HepG2 (cell line): ENCODE measurements at regions not wholly inside any gene's neighbourhood (a gene's known extent, or its start where the extent isn't known, plus 50 kb on each side); places are given as distances from the start of the nearest gene placed in this dataset.

Source experiments
- ATAC-seq: fragments of 200-7000 bp; cut with Tn5 transposase; 3 replicates; pipeline ENCODE4 v1.9.1; 2020; ENCODE audit warnings: mild to moderate bottlenecking, moderate library complexity
- BruUV-seq: library from RNA; stranded (reverse); fragments of 400-500 nt; replicated peaks from 2 replicates; lab custom pipeline; 2021; lab: Mats Ljungman, UMichigan
- CTCF ChIA-PET: fragments of 300-600 bp; formaldehyde crosslinking; extraction: SDS; loops from one replicate; lab custom pipeline; 2021; ENCODE audit warnings: low total read pairs, inconsistent platforms, low intra/inter-chr PET ratio; lab: Yijun Ruan, JAX
- POLR2A ChIA-PET: fragments of 350-600 bp; sonication (Branson Sonifier 250); formaldehyde crosslinking; loops from one replicate; lab custom pipeline; 2020; ENCODE audit warnings: antibody characterized with exemption, inconsistent platforms; lab: Yijun Ruan, JAX
- DNase-seq: peaks from one replicate; pipeline ENCODE4 v3.0.0-alpha.2; 2015; ENCODE audit warnings: low spot score
- FAIRE-seq: peaks from 3 replicates; lab custom pipeline; 2011; peaks lifted over from hg19 to GRCh38; lab: Jason Lieb, UNC
- H2AFZ ChIP-seq: one replicate; pipeline ENCODE4 v1.6.1; 2011; ENCODE audit warnings: low read length, inconsistent platforms
- H3K27ac ChIP-seq: fragments of 300-600 bp; 3 replicates; pipeline ENCODE4 v1.8.0; 2011; ENCODE audit warnings: mixed run types, mild to moderate bottlenecking, mixed read lengths, low read length, inconsistent platforms; ENCODE audit not compliant: insufficient read depth; ENCODE audit errors: extremely low read length
- H3K27me3 ChIP-seq, 2 experiments: fragments of 200-600 bp in 1 of 2; 2 replicates in 1 of 2; 3 replicates in 1 of 2; pipeline versions ENCODE4 v1.6.0 to v1.8.0; 2011; ENCODE audit warnings: low read length in 2 of 2, mild to moderate bottlenecking in 2 of 2, moderate library complexity in 2 of 2, inconsistent platforms in 1 of 2; ENCODE audit not compliant: insufficient read depth in 2 of 2, control insufficient read depth in 1 of 2
- H3K36me3 ChIP-seq, 2 experiments: fragments of 200-600 bp in 1 of 2; replicated peaks in 1 of 2; 2 replicates in 1 of 2; 3 replicates in 1 of 2; pipeline versions ENCODE4 v1.5.1 to v1.8.0; 2011; ENCODE audit warnings: low read length in 2 of 2, inconsistent platforms in 1 of 2; ENCODE audit not compliant: insufficient read depth in 2 of 2, control insufficient read depth in 1 of 2
- H3K4me1 ChIP-seq: 2 replicates; pipeline ENCODE4 v1.5.1; 2012; ENCODE audit warnings: low read length, inconsistent platforms; ENCODE audit not compliant: insufficient read depth
- H3K4me2 ChIP-seq: 2 replicates; pipeline ENCODE4 v1.6.0; 2011; ENCODE audit warnings: low read depth, low read length, inconsistent platforms
- H3K4me3 ChIP-seq, 3 experiments: fragments of 200-600 bp in 1 of 3; sonication (generic), shearing (Covaris generic) in 1 of 3; replicated peaks in 1 of 3; 2 replicates each; pipeline ENCODE4 v1.5.1; 2011 to 2016; ENCODE audit warnings: low read length in 3 of 3, inconsistent platforms in 2 of 3, low read depth in 2 of 3, mild to moderate bottlenecking in 2 of 3, control low read depth in 1 of 3, mixed read lengths in 1 of 3; ENCODE audit not compliant: insufficient read depth in 1 of 3
- H3K79me2 ChIP-seq: one replicate; pipeline ENCODE4 v1.6.1; 2011; ENCODE audit warnings: low read length, inconsistent platforms; ENCODE audit not compliant: insufficient read depth
- H3K9ac ChIP-seq: 2 replicates; pipeline ENCODE4 v1.6.0; 2011; ENCODE audit warnings: mild to moderate bottlenecking, low read depth, low read length, inconsistent platforms; ENCODE audit not compliant: insufficient read depth
- H3K9me3 ChIP-seq: 2 replicates; pipeline ENCODE4 v1.5.1; 2012; ENCODE audit warnings: mild to moderate bottlenecking, low read length
- H4K20me1 ChIP-seq: 2 replicates; pipeline ENCODE4 v1.6.0; 2011; ENCODE audit warnings: inconsistent platforms, mild to moderate bottlenecking, low read length, moderate library complexity; ENCODE audit not compliant: insufficient read depth
- ARHGAP35 ChIP-seq: sonication (generic); formaldehyde crosslinking; IDR thresholded peaks from 2 replicates; pipeline ENCODE4 v1.9.0; 2022; ENCODE audit warnings: mild to moderate bottlenecking, inconsistent platforms, moderate library complexity, missing genetic modification reagents, borderline replicate concordance
- CEBPZ ChIP-seq: IDR thresholded peaks from 2 replicates; pipeline ENCODE4 v1.6.1; 2012; ENCODE audit warnings: low read length, improper control_type of control experiment
- JARID2 ChIP-seq: sonication (generic); formaldehyde crosslinking; IDR thresholded peaks from 2 replicates; pipeline ENCODE4 v1.8.1; 2023; ENCODE audit warnings: missing genetic modification reagents, inconsistent platforms; ENCODE audit not compliant: insufficient replicate concordance
- KAT7 ChIP-seq: IDR thresholded peaks from 2 replicates; pipeline ENCODE4 v1.6.1; 2018; ENCODE audit warnings: borderline replicate concordance, missing compliant biosample characterization
- MAFK ChIP-seq, 2 experiments: IDR thresholded peaks in 1 of 2; conservative IDR thresholded peaks in 1 of 2; 2 replicates each; pipeline ENCODE4 v1.6.1; 2011; ENCODE audit warnings: improper control_type of control experiment in 2 of 2, low read length in 2 of 2
- MED8 ChIP-seq: sonication (generic); formaldehyde crosslinking; IDR thresholded peaks from 2 replicates; pipeline ENCODE4 v1.8.1; 2023; ENCODE audit warnings: mild to moderate bottlenecking, missing genetic modification reagents; ENCODE audit not compliant: insufficient replicate concordance
- TFDP1 ChIP-seq: IDR thresholded peaks from 2 replicates; pipeline ENCODE4 v1.6.1; 2016; ENCODE audit warnings: missing compliant biosample characterization, missing genetic modification reagents, borderline replicate concordance
- ZBTB44 ChIP-seq: sonication (generic); formaldehyde crosslinking; IDR thresholded peaks from 2 replicates; pipeline ENCODE4 v1.4.0; 2020; ENCODE audit warnings: missing genetic modification reagents
- ZNF253 ChIP-seq: sonication (generic); formaldehyde crosslinking; IDR thresholded peaks from 2 replicates; pipeline ENCODE4 v1.8.0; 2022; ENCODE audit warnings: mild to moderate bottlenecking, missing genetic modification reagents, borderline replicate concordance
- ZNF510 ChIP-seq: sonication (generic); formaldehyde crosslinking; IDR thresholded peaks from 2 replicates; pipeline ENCODE4 v1.4.0; 2020; ENCODE audit warnings: low read depth, mild to moderate bottlenecking, missing genetic modification reagents
- ZNF556 ChIP-seq: sonication (generic); formaldehyde crosslinking; IDR thresholded peaks from 2 replicates; pipeline ENCODE4 v1.4.0; 2020; ENCODE audit warnings: mild to moderate bottlenecking, missing genetic modification reagents, borderline replicate concordance
- ZNF616 ChIP-seq: sonication (generic); formaldehyde crosslinking; IDR thresholded peaks from 2 replicates; pipeline ENCODE4 v1.5.0; 2020; ENCODE audit warnings: low read depth, mild to moderate bottlenecking, missing genetic modification reagents
- ZNF629 ChIP-seq: sonication (generic); formaldehyde crosslinking; conservative IDR thresholded peaks from 2 replicates; pipeline ENCODE4 v1.5.0; 2020; ENCODE audit warnings: missing genetic modification reagents
- WGBS: methylation state at CpG from one replicate; pipeline ENCODE4 v1.1.6; 2017; ENCODE audit warnings: low lambda C conversion rate; 5-methylcytosine and 5-hydroxymethylcytosine counted together
- in situ Hi-C: cut with HindIII; loops from 2 replicates; pipeline ENCODE4 v1.10.0; 2017; ENCODE audit warnings: low pct_unique_long_range_greater_than_20kb; ENCODE audit not compliant: extremely low pct_ligation_motif_present
- intact Hi-C: fragments of 100-400 bp; cut with micrococcal nuclease; formaldehyde crosslinking; loops from one replicate; pipeline ENCODE4 v1.10.0; 2022; ENCODE audit not compliant: unreplicated experiment
- TF ChIP-seq, protein P1 (sequence below), 2 experiments: IDR thresholded peaks; 2 replicates each; pipeline ENCODE4 v1.6.1; 2011 to 2012; ENCODE audit warnings: low read length in 2 of 2, borderline replicate concordance in 1 of 2, low read depth in 1 of 2, mild to moderate bottlenecking in 1 of 2, moderate library complexity in 1 of 2

DNA sequence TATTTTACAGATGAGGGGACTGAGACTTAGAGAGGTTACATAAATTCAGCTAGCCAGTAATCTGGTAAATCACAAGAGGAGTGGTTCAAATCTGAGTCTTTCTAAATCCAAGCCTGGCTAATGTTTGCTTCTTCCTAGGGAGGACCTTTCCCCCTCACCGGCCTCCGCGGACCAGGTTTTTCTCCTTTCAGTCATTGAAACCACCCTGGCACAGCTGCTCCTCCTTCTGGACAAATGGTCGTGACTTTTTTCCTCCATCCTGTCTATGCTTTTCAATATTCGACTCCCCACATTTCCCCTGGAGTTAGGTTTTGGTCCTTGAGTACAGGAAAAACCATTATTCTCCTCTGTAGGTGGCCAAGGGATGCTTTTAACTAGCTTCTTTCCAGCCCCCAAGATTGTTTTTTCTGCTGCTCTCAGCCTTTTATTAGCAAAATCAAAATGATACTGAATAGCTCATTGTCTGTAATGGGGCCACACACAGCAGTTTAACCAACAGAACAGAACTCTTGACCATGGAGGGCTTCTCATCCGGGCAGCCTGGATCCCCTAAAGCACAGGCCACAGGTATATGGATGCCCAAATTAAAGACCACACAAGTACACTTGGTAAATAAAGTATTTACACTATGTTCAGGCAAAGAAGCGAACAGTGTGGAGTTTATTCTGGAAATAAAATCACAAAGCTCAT, 85.9 kb upstream of the KLHL25 start:
- no peak overlapping the region for H3K27ac ChIP-seq
- no peak for FAIRE-seq
- 14% methylated on average over 7 of the region's 7 CpGs for whole genome bisulfite sequencing
- TF ChIP-seq ZNF556: no peak
- TF ChIP-seq ZNF253 (CRISPR knock-in tag): no peak
- TF ChIP-seq MED8 (CRISPR knock-in tag): no peak
- TF ChIP-seq MAFK (conservative IDR thresholded peaks at IDR 0.05 in 1 of 2, IDR thresholded peaks at IDR 0.05 in 1 of 2; ENCODE audit: low read length in 2 of 2): no peak
- no peak for TF ChIP-seq CEBPZ
- TF ChIP-seq JARID2 (CRISPR knock-in tag): no peak
- TF ChIP-seq, protein P1, sequence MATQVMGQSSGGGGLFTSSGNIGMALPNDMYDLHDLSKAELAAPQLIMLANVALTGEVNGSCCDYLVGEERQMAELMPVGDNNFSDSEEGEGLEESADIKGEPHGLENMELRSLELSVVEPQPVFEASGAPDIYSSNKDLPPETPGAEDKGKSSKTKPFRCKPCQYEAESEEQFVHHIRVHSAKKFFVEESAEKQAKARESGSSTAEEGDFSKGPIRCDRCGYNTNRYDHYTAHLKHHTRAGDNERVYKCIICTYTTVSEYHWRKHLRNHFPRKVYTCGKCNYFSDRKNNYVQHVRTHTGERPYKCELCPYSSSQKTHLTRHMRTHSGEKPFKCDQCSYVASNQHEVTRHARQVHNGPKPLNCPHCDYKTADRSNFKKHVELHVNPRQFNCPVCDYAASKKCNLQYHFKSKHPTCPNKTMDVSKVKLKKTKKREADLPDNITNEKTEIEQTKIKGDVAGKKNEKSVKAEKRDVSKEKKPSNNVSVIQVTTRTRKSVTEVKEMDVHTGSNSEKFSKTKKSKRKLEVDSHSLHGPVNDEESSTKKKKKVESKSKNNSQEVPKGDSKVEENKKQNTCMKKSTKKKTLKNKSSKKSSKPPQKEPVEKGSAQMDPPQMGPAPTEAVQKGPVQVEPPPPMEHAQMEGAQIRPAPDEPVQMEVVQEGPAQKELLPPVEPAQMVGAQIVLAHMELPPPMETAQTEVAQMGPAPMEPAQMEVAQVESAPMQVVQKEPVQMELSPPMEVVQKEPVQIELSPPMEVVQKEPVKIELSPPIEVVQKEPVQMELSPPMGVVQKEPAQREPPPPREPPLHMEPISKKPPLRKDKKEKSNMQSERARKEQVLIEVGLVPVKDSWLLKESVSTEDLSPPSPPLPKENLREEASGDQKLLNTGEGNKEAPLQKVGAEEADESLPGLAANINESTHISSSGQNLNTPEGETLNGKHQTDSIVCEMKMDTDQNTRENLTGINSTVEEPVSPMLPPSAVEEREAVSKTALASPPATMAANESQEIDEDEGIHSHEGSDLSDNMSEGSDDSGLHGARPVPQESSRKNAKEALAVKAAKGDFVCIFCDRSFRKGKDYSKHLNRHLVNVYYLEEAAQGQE (IDR thresholded peaks at IDR 0.05; ENCODE audit: borderline replicate concordance in 1 of 2, low read depth in 1 of 2, low read length in 2 of 2): no peak
- TF ChIP-seq ZBTB44 (CRISPR knock-in tag): no peak
- no peak for TF ChIP-seq TFDP1
- no peak for TF ChIP-seq ZNF616
- no peak for TF ChIP-seq ZNF510 (CRISPR knock-in tag)
- TF ChIP-seq KAT7 (CRISPR knock-in tag): no peak
- no peak for TF ChIP-seq ZNF629 (CRISPR knock-in tag)
- TF ChIP-seq ARHGAP35 (CRISPR knock-in tag): no peak

More for the DNA sequence above, 85.9 kb upstream of the KLHL25 start:
- POLR2A ChIA-PET: no interaction called here
- no peaks in the 10 kb centered on the region for H3K79me2 ChIP-seq
- in situ Hi-C loops (no loop called here), intact Hi-C loops (no loop called here)
- ATAC-seq (no peak), DNase-seq (no peak)
- no peaks in the 10 kb centered on the region for H4K20me1 ChIP-seq
- H3K9me3 ChIP-seq: no peaks in the 10 kb centered on the region
- H3K36me3 ChIP-seq: no peaks in the 10 kb centered on the region
- no peak overlapping the region for H3K9ac ChIP-seq
- BruUV-seq: no TSS peak
- no peak overlapping the region for H2AFZ ChIP-seq
- no peaks in the 10 kb centered on the region for H3K4me1 ChIP-seq
- CTCF ChIA-PET: no interaction called here
- H3K4me3 ChIP-seq: no peak overlapping the region
- no peak overlapping the region for H3K4me2 ChIP-seq
- peaks cover 1 to 10% of the 10 kb centered on the region in 2 experiments; a peak in 3 of 5 replicates for H3K27me3 ChIP-seq
